ENCODE measurements at regions not wholly inside any gene's neighbourhood (a gene's known extent, or its start where the extent isn't known, plus 50 kb on each side); places are given as distances from the start of the nearest gene placed in this dataset.

GRCh38 chr12:24500831-24501230 is 448.1 kb downstream of the BCAT1 start:
- H3K27me3 ChIP-seq (ENCODE audit: control insufficient read depth, insufficient read depth, low read length) = no peaks in the 10 kb centered on the region
- no peaks in the 10 kb centered on the region for H3K36me3 ChIP-seq (ENCODE audit: control insufficient read depth, insufficient read depth, low read length)
- no peaks in the 10 kb centered on the region for H3K4me1 ChIP-seq
- H3K27ac ChIP-seq = no peak overlapping the region
- H3K9me3 ChIP-seq (ENCODE audit: control insufficient read depth, low read length) = no peaks in the 10 kb centered on the region
- H3K79me2 ChIP-seq = no peaks in the 10 kb centered on the region
- H2AFZ ChIP-seq = no peak overlapping the region
- H3K9ac ChIP-seq = no peak overlapping the region
- TF ChIP-seq, protein P1, sequence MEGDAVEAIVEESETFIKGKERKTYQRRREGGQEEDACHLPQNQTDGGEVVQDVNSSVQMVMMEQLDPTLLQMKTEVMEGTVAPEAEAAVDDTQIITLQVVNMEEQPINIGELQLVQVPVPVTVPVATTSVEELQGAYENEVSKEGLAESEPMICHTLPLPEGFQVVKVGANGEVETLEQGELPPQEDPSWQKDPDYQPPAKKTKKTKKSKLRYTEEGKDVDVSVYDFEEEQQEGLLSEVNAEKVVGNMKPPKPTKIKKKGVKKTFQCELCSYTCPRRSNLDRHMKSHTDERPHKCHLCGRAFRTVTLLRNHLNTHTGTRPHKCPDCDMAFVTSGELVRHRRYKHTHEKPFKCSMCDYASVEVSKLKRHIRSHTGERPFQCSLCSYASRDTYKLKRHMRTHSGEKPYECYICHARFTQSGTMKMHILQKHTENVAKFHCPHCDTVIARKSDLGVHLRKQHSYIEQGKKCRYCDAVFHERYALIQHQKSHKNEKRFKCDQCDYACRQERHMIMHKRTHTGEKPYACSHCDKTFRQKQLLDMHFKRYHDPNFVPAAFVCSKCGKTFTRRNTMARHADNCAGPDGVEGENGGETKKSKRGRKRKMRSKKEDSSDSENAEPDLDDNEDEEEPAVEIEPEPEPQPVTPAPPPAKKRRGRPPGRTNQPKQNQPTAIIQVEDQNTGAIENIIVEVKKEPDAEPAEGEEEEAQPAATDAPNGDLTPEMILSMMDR (IDR thresholded peaks at IDR 0.05) = no peak
- H3K4me3 ChIP-seq (ENCODE audit: low read depth, low read length) = no peak overlapping the region
- no peak overlapping the region for H3K4me2 ChIP-seq (ENCODE audit: low read length)

DNA sequence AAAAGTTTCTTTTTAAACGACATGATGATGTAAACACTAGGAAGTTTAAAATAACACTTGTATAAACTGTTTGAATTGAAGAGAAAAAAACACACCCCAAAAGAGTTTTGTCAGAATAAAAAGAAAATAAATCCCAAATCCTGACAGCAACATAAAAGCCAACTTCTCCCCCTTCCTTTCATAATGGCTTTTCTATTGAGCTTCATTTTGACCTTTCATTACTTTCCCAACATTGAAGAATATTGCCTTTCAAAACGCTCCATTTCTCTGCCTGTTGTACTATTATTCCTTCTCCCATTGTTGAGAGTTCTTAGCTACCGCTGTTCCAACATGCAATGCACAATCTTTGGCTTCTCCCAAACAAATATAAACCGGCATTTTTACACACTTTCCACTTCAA is 448.5 kb downstream of the BCAT1 start:
- Histone ChIP-seq H2AFZ (no peak overlapping the region), H3K27ac (no peak overlapping the region), H3K9me3 (ENCODE audit: control insufficient read depth, low read length) (no peaks in the 10 kb centered on the region), H3K4me2 (ENCODE audit: low read length) (no peak overlapping the region), H3K79me2 (no peaks in the 10 kb centered on the region), H3K27me3 (ENCODE audit: control insufficient read depth, insufficient read depth, low read length) (no peaks in the 10 kb centered on the region), H3K4me1 (no peaks in the 10 kb centered on the region), H3K9ac (no peak overlapping the region), H3K4me3 (ENCODE audit: low read depth, low read length) (no peak overlapping the region), H3K36me3 (ENCODE audit: control insufficient read depth, insufficient read depth, low read length) (no peaks in the 10 kb centered on the region)
- TF ChIP-seq, protein P1 (IDR thresholded peaks at IDR 0.05) = no peak

DNA sequence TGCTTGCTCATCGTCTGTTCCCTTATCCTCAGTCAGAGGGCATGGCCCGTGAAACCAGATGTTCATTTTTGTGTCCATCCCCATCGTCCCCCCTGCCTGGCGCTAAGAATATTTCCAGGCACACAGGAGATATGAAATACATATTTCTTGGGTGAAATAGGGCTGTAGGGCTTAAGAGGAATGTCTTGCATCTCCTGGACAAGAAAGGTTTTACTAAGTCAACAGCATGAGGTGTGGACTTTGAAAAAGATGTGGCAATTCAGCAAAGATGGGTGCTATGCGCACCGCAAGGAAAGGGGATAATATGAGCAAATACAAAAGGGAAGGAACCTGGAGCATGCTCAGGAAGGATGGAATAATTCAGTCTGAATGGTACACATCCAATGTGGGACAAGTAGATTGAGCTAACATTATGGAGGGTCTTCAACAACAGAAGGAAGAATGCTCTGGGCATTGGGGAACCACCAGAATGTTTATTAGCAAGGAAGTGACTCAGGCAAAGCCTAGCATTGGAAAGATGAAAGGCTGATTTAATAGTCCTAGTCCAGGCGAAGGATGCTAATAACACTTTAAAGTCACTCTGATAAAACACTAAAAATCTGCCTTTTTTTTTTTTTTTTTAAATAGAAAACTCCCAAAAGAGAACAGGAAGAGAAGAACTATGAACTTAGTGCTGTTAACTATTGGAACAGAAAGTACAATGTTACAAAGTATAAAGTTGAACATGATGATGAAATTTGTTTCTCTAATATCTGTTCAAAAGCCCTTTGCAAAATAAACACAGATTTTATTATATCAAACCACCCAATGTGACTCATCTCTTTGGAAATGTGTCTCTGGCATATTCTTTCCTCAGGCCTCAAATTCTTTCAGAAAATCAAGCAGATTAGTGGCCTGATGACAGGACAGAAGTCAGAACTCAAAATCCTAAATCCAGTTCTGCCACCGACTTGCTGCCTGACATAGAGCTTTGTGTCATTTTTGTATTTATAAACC is 449.5 kb downstream of the BCAT1 start:
- no peak overlapping the region for H2AFZ ChIP-seq
- H3K4me3 ChIP-seq (ENCODE audit: low read depth, low read length) = no peak overlapping the region
- H3K27ac ChIP-seq = no peak overlapping the region
- TF ChIP-seq, protein P1 (IDR thresholded peaks at IDR 0.05) = no peak
- H3K27me3 ChIP-seq (ENCODE audit: control insufficient read depth, insufficient read depth, low read length) = no peaks in the 10 kb centered on the region
- H3K9ac ChIP-seq = no peak overlapping the region
- no peaks in the 10 kb centered on the region for H3K4me1 ChIP-seq
- no peak overlapping the region for H3K4me2 ChIP-seq (ENCODE audit: low read length)
- H3K79me2 ChIP-seq = no peaks in the 10 kb centered on the region
- no peaks in the 10 kb centered on the region for H3K9me3 ChIP-seq (ENCODE audit: control insufficient read depth, low read length)
- H3K36me3 ChIP-seq (ENCODE audit: control insufficient read depth, insufficient read depth, low read length) = no peaks in the 10 kb centered on the region

DNA sequence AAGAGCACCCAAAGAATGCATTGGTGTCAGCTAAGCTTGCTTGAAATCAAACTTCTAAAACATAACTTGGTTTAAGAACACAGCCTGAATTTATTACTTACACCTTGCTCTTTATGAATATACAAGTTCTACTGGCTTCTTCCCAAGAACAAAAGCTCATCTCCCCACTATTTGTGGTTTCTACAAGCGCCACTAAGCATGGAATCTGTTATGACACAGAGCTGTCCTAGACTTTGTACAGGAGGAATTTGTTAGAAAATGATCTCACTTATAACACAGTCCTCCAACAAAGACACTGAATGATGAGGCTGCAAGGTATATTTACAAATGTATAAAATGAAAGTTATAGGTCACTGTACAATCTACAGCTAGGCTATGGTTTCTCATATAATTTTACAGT is 452.1 kb downstream of the BCAT1 start:
- H2AFZ ChIP-seq = no peak overlapping the region
- no peaks in the 10 kb centered on the region for H3K36me3 ChIP-seq (ENCODE audit: control insufficient read depth, insufficient read depth, low read length)
- H3K4me2 ChIP-seq (ENCODE audit: low read length) = no peak overlapping the region
- H3K4me1 ChIP-seq = no peaks in the 10 kb centered on the region
- H3K4me3 ChIP-seq (ENCODE audit: low read depth, low read length) = no peak overlapping the region
- H3K27ac ChIP-seq = no peak overlapping the region
- no peaks in the 10 kb centered on the region for H3K27me3 ChIP-seq (ENCODE audit: control insufficient read depth, insufficient read depth, low read length)
- TF ChIP-seq, protein P1 (IDR thresholded peaks at IDR 0.05) = no peak
- H3K9me3 ChIP-seq (ENCODE audit: control insufficient read depth, low read length) = no peaks in the 10 kb centered on the region
- no peak overlapping the region for H3K9ac ChIP-seq
- H3K79me2 ChIP-seq = no peaks in the 10 kb centered on the region
